ENCODE measurements at regions not wholly inside any gene's neighbourhood (a gene's known extent, or its start where the extent isn't known, plus 50 kb on each side); places are given as distances from the start of the nearest gene placed in this dataset.

DNA sequence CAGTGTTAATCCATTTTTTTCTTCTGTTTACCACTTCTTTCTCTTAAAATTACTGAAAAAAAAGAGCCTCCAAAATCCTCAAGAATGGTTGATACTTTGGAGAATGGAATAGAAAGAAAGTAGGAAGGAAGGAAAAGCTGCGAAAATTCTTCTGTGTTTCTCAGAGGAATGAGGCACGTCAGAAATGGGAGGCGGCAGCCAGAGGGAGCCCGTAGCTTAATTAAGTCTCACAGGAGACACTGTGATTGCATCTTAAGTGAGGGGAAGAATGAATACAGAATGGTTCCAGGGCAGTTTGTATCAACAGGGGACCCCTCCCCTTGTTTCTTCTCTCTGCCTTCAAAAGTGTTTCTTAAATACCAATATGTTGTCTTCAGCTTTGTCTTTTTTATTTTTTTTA lies 1099.5 kb downstream of the PLA2G4A start:
- H3K9me3 Mint-ChIP-seq (ENCODE audit: low read depth) = no peaks in the 10 kb centered on the region
- peaks cover 20% of the 10 kb centered on the region for H3K27me3 Mint-ChIP-seq
- no peak for DNase-seq (ENCODE audit: low spot score, unreplicated experiment)
- H3K4me1 Mint-ChIP-seq (ENCODE audit: low read depth) = no peaks in the 10 kb centered on the region
- no peaks in the 10 kb centered on the region for H3K36me3 Mint-ChIP-seq (ENCODE audit: insufficient read depth)
- H3K27ac Mint-ChIP-seq = no peak overlapping the region
- TF ChIP-seq, protein P1, sequence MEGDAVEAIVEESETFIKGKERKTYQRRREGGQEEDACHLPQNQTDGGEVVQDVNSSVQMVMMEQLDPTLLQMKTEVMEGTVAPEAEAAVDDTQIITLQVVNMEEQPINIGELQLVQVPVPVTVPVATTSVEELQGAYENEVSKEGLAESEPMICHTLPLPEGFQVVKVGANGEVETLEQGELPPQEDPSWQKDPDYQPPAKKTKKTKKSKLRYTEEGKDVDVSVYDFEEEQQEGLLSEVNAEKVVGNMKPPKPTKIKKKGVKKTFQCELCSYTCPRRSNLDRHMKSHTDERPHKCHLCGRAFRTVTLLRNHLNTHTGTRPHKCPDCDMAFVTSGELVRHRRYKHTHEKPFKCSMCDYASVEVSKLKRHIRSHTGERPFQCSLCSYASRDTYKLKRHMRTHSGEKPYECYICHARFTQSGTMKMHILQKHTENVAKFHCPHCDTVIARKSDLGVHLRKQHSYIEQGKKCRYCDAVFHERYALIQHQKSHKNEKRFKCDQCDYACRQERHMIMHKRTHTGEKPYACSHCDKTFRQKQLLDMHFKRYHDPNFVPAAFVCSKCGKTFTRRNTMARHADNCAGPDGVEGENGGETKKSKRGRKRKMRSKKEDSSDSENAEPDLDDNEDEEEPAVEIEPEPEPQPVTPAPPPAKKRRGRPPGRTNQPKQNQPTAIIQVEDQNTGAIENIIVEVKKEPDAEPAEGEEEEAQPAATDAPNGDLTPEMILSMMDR (IDR thresholded peaks at IDR 0.05; ENCODE audit: unreplicated experiment) = peak; percentile 36
- H3K4me3 Mint-ChIP-seq (ENCODE audit: low read depth) = no peak overlapping the region

DNA sequence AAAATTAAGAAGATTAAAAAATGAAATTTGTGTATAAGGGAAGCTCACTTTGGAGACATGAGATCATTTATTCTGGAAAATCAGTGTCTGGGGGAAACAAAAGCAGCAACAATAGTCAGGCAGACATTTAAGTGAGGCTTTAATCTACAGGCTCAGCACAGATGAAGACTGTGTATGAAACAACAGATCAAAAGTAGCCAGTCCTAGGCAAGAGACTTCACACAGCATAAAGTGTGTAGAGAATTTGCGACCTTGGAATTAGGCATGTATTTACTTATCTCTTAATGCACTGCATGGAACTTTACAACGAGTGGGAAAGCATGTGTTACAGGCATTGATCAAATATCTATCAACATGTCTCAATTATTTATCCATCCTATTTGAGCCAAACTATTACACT lies 1099.9 kb downstream of the PLA2G4A start:
- H3K36me3 Mint-ChIP-seq (ENCODE audit: insufficient read depth) = no peaks in the 10 kb centered on the region
- H3K27me3 Mint-ChIP-seq = peaks cover 16% of the 10 kb centered on the region
- H3K4me3 Mint-ChIP-seq (ENCODE audit: low read depth) = no peak overlapping the region
- TF ChIP-seq, protein P1 (IDR thresholded peaks at IDR 0.05; ENCODE audit: unreplicated experiment) = no peak
- no peaks in the 10 kb centered on the region for H3K9me3 Mint-ChIP-seq (ENCODE audit: low read depth)
- H3K4me1 Mint-ChIP-seq (ENCODE audit: low read depth) = peaks cover 2% of the 10 kb centered on the region
- no peak for DNase-seq (ENCODE audit: low spot score, unreplicated experiment)
- H3K27ac Mint-ChIP-seq = no peak overlapping the region

DNA sequence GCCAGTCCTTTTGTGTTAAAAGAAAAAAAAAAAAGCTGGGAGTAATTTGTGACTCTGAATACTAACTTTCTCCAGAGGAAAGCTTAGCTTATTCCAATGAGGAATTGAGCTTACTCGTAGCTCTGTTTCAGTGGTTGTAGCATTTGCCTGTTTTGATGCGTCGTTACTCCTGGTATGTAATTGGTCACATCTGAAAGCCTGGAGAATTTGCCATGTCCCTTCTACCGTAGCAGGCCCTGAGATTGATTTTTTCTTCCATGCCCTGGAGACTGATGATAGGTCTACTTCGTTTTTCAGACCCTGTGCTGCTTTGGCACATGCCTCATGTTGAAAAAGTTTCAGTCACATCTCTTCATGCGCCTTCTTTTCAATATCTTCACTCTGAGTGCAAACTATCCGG lies 1103.0 kb downstream of the PLA2G4A start:
- H3K36me3 Mint-ChIP-seq (ENCODE audit: insufficient read depth) = no peaks in the 10 kb centered on the region
- DNase-seq (ENCODE audit: low spot score, unreplicated experiment) = no peak
- H3K4me3 Mint-ChIP-seq (ENCODE audit: low read depth) = no peak overlapping the region
- TF ChIP-seq, protein P1 (IDR thresholded peaks at IDR 0.05; ENCODE audit: unreplicated experiment) = no peak
- no peak overlapping the region for H3K27ac Mint-ChIP-seq
- H3K4me1 Mint-ChIP-seq (ENCODE audit: low read depth) = peaks cover 2% of the 10 kb centered on the region
- peaks cover 3% of the 10 kb centered on the region for H3K9me3 Mint-ChIP-seq (ENCODE audit: low read depth)
- peaks cover 4% of the 10 kb centered on the region for H3K27me3 Mint-ChIP-seq

DNA sequence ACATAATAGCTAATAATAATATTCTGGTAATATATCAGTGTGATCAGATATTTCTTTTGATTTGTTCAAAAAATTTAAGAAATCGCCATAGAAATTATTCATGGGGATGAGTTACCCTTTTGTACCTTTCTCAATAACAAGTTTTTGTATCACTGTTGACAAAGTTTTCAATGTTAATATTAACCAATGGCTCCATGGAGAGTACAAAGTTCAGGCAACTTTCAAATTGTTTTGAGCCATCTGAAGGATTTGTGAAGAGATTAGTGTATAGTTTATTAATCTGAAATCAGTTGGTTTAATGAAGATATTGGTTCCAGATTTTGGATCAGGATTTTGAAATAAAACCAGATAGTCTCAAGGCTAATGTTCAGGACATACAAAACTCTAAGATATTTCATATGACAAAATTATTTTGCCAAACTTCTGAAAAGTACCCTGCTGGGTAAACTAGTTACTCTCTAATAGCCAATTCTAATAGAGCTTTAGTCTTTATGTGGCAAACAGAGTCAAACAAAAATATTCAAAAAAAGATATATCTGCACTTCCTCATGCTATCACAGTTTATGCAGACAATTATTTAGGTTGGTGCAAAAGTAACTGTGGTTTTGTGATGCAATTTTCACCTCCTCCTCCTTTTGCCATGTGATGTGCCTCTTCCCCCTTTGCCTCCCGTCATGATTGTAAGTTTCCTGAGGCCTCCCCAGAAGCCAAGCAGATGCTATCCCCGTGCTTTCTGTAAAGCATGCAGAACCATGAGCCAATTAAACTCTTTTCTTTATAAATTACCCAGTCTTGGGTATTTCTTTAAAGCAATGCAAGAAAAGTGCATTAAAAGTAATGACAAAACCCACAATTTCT lies 1105.0 kb downstream of the PLA2G4A start:
- no peak overlapping the region for H3K27ac Mint-ChIP-seq
- no peaks in the 10 kb centered on the region for H3K36me3 Mint-ChIP-seq (ENCODE audit: insufficient read depth)
- no peak overlapping the region for H3K4me3 Mint-ChIP-seq (ENCODE audit: low read depth)
- no peak for DNase-seq (ENCODE audit: low spot score, unreplicated experiment)
- peaks cover 2% of the 10 kb centered on the region for H3K4me1 Mint-ChIP-seq (ENCODE audit: low read depth)
- TF ChIP-seq, protein P1 (IDR thresholded peaks at IDR 0.05; ENCODE audit: unreplicated experiment) = no peak
- H3K9me3 Mint-ChIP-seq (ENCODE audit: low read depth) = peaks cover 3% of the 10 kb centered on the region
- no peaks in the 10 kb centered on the region for H3K27me3 Mint-ChIP-seq

DNA sequence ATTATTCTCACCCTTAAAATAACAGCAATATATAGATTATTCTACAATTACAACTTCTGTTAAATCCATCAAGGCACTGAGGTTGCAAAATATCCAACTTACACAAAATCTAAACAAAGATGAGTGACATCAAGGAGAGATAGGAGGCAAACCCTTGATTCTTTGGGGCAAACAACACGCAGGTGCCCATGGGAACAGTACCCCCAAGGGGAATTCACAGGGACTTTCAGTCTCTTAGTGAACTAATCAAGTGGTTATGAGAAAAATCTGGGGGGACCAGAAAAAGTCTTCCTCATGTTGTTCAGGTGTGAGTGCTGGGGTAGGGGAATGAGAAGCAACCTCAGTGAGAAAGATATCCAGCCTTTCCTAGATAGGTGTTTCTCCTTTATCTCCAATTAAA lies 1107.9 kb downstream of the PLA2G4A start:
- DNase-seq (ENCODE audit: low spot score, unreplicated experiment) = no peak

More for the DNA sequence above, 1107.9 kb downstream of the PLA2G4A start:
- Mint-ChIP-seq H3K9me3 (ENCODE audit: low read depth) (peaks cover 3% of the 10 kb centered on the region), H3K27me3 (no peaks in the 10 kb centered on the region), H3K4me3 (ENCODE audit: low read depth) (no peak overlapping the region), H3K36me3 (ENCODE audit: insufficient read depth) (no peaks in the 10 kb centered on the region), H3K27ac (no peak overlapping the region), H3K4me1 (ENCODE audit: low read depth) (peaks cover 2% of the 10 kb centered on the region)
- TF ChIP-seq, protein P1 (IDR thresholded peaks at IDR 0.05; ENCODE audit: unreplicated experiment) = no peak

All from progenitor cell of endocrine pancreas (in vitro differentiated cells).